WTC11 (cell line): ENCODE measurements at regions not wholly inside any gene's neighbourhood (a gene's known extent, or its start where the extent isn't known, plus 50 kb on each side); places are given as distances from the start of the nearest gene placed in this dataset.

Source experiments
- ATAC-seq: fragments of 200-7000 bp; cut with Tn5 transposase; 2 replicates; pipeline ENCODE4 v1.10.0; 2021; ENCODE audit warnings: mild to moderate bottlenecking, moderate library complexity
- CTCF ChIA-PET: fragments of 300-600 bp; sonication (Branson Sonifier 250); formaldehyde crosslinking; loops from one replicate; lab custom pipeline; 2021; ENCODE audit warnings: antibody characterized with exemption; lab: Charles Lee
- POLR2A ChIA-PET: fragments of 350-600 bp; sonication (Branson Sonifier 250); formaldehyde crosslinking; loops from one replicate; lab custom pipeline; 2021; ENCODE audit warnings: antibody characterized with exemption; lab: Charles Lee
- DNase-seq: peaks from one replicate; pipeline ENCODE4 v3.0.0; 2021; ENCODE audit warnings: low spot score
- H3K27ac Mint-ChIP-seq: 2 replicates; pipeline ENCODE4 v1.8.0; 2021; ENCODE audit warnings: mixed read lengths
- H3K27me3 Mint-ChIP-seq: 2 replicates; pipeline ENCODE4 v1.8.0; 2021; ENCODE audit warnings: low read depth, mild to moderate bottlenecking, moderate library complexity, mixed read lengths
- H3K36me3 Mint-ChIP-seq: 2 replicates; pipeline ENCODE4 v1.8.0; 2021; ENCODE audit warnings: mixed read lengths
- H3K4me1 Mint-ChIP-seq: 2 replicates; pipeline ENCODE4 v1.8.0; 2022; ENCODE audit warnings: mixed read lengths
- H3K4me3 Mint-ChIP-seq: 2 replicates; pipeline ENCODE4 v1.8.0; 2021; ENCODE audit warnings: mild to moderate bottlenecking, moderate library complexity, mixed read lengths
- H3K9me3 Mint-ChIP-seq: 2 replicates; pipeline ENCODE4 v1.8.0; 2021; ENCODE audit warnings: mixed read lengths
- AR ChIP-seq: fragments of 250-450 bp; sonication (Bioruptor Pico); IDR thresholded peaks from 2 replicates; pipeline ENCODE4 v1.9.0; 2021; ENCODE audit warnings: mild to moderate bottlenecking
- ARID4B ChIP-seq: sonication (generic); formaldehyde crosslinking; IDR thresholded peaks from 2 replicates; pipeline ENCODE4 v1.8.0; 2023; ENCODE audit warnings: missing genetic modification reagents, mild to moderate bottlenecking, borderline replicate concordance
- CREM ChIP-seq: sonication (generic); formaldehyde crosslinking; IDR thresholded peaks from 2 replicates; pipeline ENCODE4 v1.8.1; 2022; ENCODE audit warnings: mild to moderate bottlenecking, missing genetic modification reagents, moderate library complexity
- ESRRA ChIP-seq: sonication (generic); formaldehyde crosslinking; IDR thresholded peaks from 2 replicates; pipeline ENCODE4 v1.8.1; 2022; ENCODE audit warnings: mild to moderate bottlenecking, missing genetic modification reagents, borderline replicate concordance
- FOXJ3 ChIP-seq: sonication (generic); formaldehyde crosslinking; IDR thresholded peaks from 2 replicates; pipeline ENCODE4 v1.9.0; 2021; ENCODE audit warnings: missing genetic modification reagents, mild to moderate bottlenecking, borderline replicate concordance
- HMGXB4 ChIP-seq: sonication (generic); formaldehyde crosslinking; IDR thresholded peaks from 2 replicates; pipeline ENCODE4 v1.8.1; 2023; ENCODE audit warnings: mild to moderate bottlenecking, moderate library complexity, missing genetic modification reagents
- IRF1 ChIP-seq: sonication (generic); formaldehyde crosslinking; IDR thresholded peaks from 2 replicates; pipeline ENCODE4 v1.8.0; 2023; ENCODE audit warnings: missing genetic modification reagents
- NR2C2 ChIP-seq: sonication (generic); formaldehyde crosslinking; IDR thresholded peaks from 2 replicates; pipeline ENCODE4 v1.8.0; 2022; ENCODE audit warnings: mild to moderate bottlenecking, missing genetic modification reagents
- OVOL2 ChIP-seq: fragments of 250-450 bp; sonication (Bioruptor Pico); IDR thresholded peaks from 2 replicates; pipeline ENCODE4 v1.9.0; 2021; ENCODE audit warnings: mild to moderate bottlenecking, borderline replicate concordance
- PRRX2 ChIP-seq: fragments of 250-450 bp; sonication (Bioruptor Pico); IDR thresholded peaks from 2 replicates; pipeline ENCODE4 v1.8.0; 2021; ENCODE audit warnings: mild to moderate bottlenecking
- SOX15 ChIP-seq: fragments of 250-450 bp; sonication (Bioruptor Pico); IDR thresholded peaks from 2 replicates; pipeline ENCODE4 v1.9.0; 2021; ENCODE audit warnings: mild to moderate bottlenecking
- STAT6 ChIP-seq: sonication (generic); formaldehyde crosslinking; conservative IDR thresholded peaks from 2 replicates; pipeline ENCODE4 v1.8.1; 2023; ENCODE audit warnings: mild to moderate bottlenecking, low read depth, missing genetic modification reagents, moderate library complexity
- TCF7 ChIP-seq: sonication (generic); formaldehyde crosslinking; IDR thresholded peaks from 2 replicates; pipeline ENCODE4 v1.8.0; 2022; ENCODE audit warnings: mild to moderate bottlenecking, low read depth, missing genetic modification reagents, moderate library complexity
- TEAD4 ChIP-seq: sonication (generic); formaldehyde crosslinking; IDR thresholded peaks from 2 replicates; pipeline ENCODE4 v1.8.0; 2022; ENCODE audit warnings: mild to moderate bottlenecking, missing genetic modification reagents
- ZBTB21 ChIP-seq: sonication (generic); formaldehyde crosslinking; IDR thresholded peaks from 2 replicates; pipeline ENCODE4 v1.8.1; 2023; ENCODE audit warnings: mild to moderate bottlenecking, missing genetic modification reagents, borderline replicate concordance
- ZNF232 ChIP-seq: sonication (generic); formaldehyde crosslinking; IDR thresholded peaks from 2 replicates; pipeline ENCODE4 v1.8.0; 2022; ENCODE audit warnings: mild to moderate bottlenecking, missing genetic modification reagents
- ZNF425 ChIP-seq: fragments of 250-450 bp; sonication (Bioruptor Pico); conservative IDR thresholded peaks from 2 replicates; pipeline ENCODE4 v1.9.0; 2021; ENCODE audit warnings: mild to moderate bottlenecking

GRCh38 chr2:8552293-8552801 lies 129.5 kb upstream of the ID2 start:
- no peak for DNase-seq
- TF ChIP-seq HMGXB4 (CRISPR knock-in tag) (no peak), NR2C2 (no peak), CREM (CRISPR knock-in tag) (no peak), ZNF232 (CRISPR knock-in tag) (no peak), ZBTB21 (no peak), OVOL2 (CRISPR knock-in tag) (no peak), ARID4B (CRISPR knock-in tag) (no peak), ESRRA (CRISPR knock-in tag) (no peak), TCF7 (CRISPR knock-in tag) (no peak), PRRX2 (CRISPR knock-in tag) (no peak), STAT6 (CRISPR knock-in tag) (no peak)
- TF ChIP-seq, all 79 proteins: peak for 0
- Mint-ChIP-seq H3K27ac (no peak overlapping the region), H3K4me3 (no peak overlapping the region), H3K27me3 (no peaks in the 10 kb centered on the region; the same call in 1 of the 2 replicates), H3K36me3 (no peaks in the 10 kb centered on the region), H3K9me3 (peaks cover 3% of the 10 kb centered on the region; the same call in 1 of the 2 replicates), H3K4me1 (peaks cover 9% of the 10 kb centered on the region)
- ChIA-PET POLR2A (no interaction called here), CTCF (no interaction called here)
- no peak for ATAC-seq

GRCh38 chr2:8553643-8554042 lies 128.2 kb upstream of the ID2 start:
- Mint-ChIP-seq H3K36me3 (peaks cover 5% of the 10 kb centered on the region), H3K27ac (no peak overlapping the region), H3K27me3 (no peaks in the 10 kb centered on the region; the same call in 1 of the 2 replicates), H3K9me3 (peaks cover 10% of the 10 kb centered on the region), H3K4me3 (no peak overlapping the region), H3K4me1 (peaks cover 9% of the 10 kb centered on the region)
- ChIA-PET CTCF (no interaction called here), POLR2A (no interaction called here)
- no peak for DNase-seq
- no peak for ATAC-seq
- TF ChIP-seq PRRX2 (CRISPR knock-in tag) (no peak), NR2C2 (no peak), ZNF425 (CRISPR knock-in tag) (no peak), ZBTB21 (no peak), IRF1 (CRISPR knock-in tag) (no peak), FOXJ3 (no peak), TEAD4 (CRISPR knock-in tag) (no peak), SOX15 (CRISPR knock-in tag) (no peak), AR (CRISPR knock-in tag) (no peak)
